Ishikawa (cell line): ENCODE measurements at regions not wholly inside any gene's neighbourhood (a gene's known extent, or its start where the extent isn't known, plus 50 kb on each side); places are given as distances from the start of the nearest gene placed in this dataset.

ENCODE experiments used
- CEBPB ChIP-seq: IDR thresholded peaks from 2 replicates; pipeline ENCODE4 v1.6.1; 2012
- CREB1 ChIP-seq: IDR thresholded peaks from 2 replicates; pipeline ENCODE4 v1.6.1; 2012; ENCODE audit warnings: low read depth
- EGR1 ChIP-seq: IDR thresholded peaks from 2 replicates; pipeline ENCODE4 v1.6.1; 2012
- EP300 ChIP-seq: IDR thresholded peaks from 2 replicates; pipeline ENCODE4 v1.6.1; 2012; ENCODE audit warnings: borderline replicate concordance
- FOXM1 ChIP-seq: IDR thresholded peaks from 2 replicates; pipeline ENCODE4 v1.6.1; 2012; ENCODE audit warnings: low read depth, borderline replicate concordance
- MAX ChIP-seq: IDR thresholded peaks from 2 replicates; pipeline ENCODE4 v1.6.1; 2012
- NFIC ChIP-seq: IDR thresholded peaks from 2 replicates; pipeline ENCODE4 v1.6.1; 2012
- RAD21 ChIP-seq: IDR thresholded peaks from 2 replicates; pipeline ENCODE4 v1.6.1; 2012; ENCODE audit warnings: low read depth
- REST ChIP-seq: IDR thresholded peaks from 2 replicates; pipeline ENCODE4 v1.6.1; 2012; ENCODE audit warnings: low read depth, mild to moderate bottlenecking
- TAF1 ChIP-seq: IDR thresholded peaks from 2 replicates; pipeline ENCODE4 v1.6.1; 2012; ENCODE audit warnings: low read depth, mild to moderate bottlenecking
- TCF12 ChIP-seq: IDR thresholded peaks from 2 replicates; pipeline ENCODE4 v1.6.1; 2012; ENCODE audit warnings: low read depth
- TEAD4 ChIP-seq: IDR thresholded peaks from 2 replicates; pipeline ENCODE4 v1.6.1; 2012
- YY1 ChIP-seq: IDR thresholded peaks from 2 replicates; pipeline ENCODE4 v1.6.1; 2012; ENCODE audit warnings: low read depth
- ZBTB7A ChIP-seq: IDR thresholded peaks from 2 replicates; pipeline ENCODE4 v1.6.1; 2012; ENCODE audit warnings: low read depth

- TF ChIP-seq RAD21 (no peak), TEAD4 (no peak), MAX (no peak), CREB1 (no peak), TAF1 (no peak), REST (no peak), EGR1 (no peak), NFIC (no peak), CEBPB (no peak), TCF12 (no peak), EP300 (no peak), FOXM1 (no peak), YY1 (no peak), ZBTB7A (no peak)
Observed at GRCh38 chr2:18398833-18399232, 161.6 kb downstream of the RDH14 start.
